ENCODE measurements at regions not wholly inside any gene's neighbourhood (a gene's known extent, or its start where the extent isn't known, plus 50 kb on each side); places are given as distances from the start of the nearest gene placed in this dataset.
A peak's percentile ranks its signal among the peaks of the same experiment; 100 is the strongest.

DNA sequence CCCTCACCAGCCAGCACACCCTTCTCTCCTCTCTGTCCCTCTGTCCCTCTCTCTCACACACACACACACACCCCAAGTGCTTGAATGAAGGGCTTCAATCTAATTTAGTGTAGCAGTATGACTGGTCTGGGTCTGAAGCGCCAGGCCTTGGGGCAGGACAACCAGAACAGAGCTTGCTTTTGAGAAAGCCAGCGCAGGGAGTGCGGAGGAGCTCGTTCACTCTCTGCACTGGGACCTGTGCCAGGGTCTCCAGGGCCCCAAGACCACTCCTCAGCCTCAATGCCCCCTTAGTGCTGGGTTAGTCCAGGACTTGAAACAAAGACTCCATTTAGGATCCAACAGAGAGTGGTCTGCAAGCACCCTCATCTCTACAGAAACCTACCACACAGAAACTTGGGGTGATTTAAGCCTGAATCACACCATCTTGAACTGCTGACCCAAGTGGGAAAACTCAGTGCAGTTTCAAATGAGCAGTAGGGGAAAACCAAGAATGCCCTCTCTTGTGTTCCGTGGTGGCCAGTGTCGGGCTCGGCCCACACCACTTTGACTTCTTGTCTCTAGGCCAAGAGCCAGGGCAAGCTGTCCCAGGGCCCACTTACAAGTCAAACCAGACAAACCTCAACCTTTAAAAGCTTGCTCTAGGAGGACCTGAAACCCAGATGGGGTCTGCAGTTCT lies 66.6 kb upstream of the WIPF1 start:
- DNase-seq (ENCODE audit: low read depth): peak; percentile 37
- TF ChIP-seq, protein P1, sequence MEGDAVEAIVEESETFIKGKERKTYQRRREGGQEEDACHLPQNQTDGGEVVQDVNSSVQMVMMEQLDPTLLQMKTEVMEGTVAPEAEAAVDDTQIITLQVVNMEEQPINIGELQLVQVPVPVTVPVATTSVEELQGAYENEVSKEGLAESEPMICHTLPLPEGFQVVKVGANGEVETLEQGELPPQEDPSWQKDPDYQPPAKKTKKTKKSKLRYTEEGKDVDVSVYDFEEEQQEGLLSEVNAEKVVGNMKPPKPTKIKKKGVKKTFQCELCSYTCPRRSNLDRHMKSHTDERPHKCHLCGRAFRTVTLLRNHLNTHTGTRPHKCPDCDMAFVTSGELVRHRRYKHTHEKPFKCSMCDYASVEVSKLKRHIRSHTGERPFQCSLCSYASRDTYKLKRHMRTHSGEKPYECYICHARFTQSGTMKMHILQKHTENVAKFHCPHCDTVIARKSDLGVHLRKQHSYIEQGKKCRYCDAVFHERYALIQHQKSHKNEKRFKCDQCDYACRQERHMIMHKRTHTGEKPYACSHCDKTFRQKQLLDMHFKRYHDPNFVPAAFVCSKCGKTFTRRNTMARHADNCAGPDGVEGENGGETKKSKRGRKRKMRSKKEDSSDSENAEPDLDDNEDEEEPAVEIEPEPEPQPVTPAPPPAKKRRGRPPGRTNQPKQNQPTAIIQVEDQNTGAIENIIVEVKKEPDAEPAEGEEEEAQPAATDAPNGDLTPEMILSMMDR (conservative IDR thresholded peaks at IDR 0.05; ENCODE audit: control insufficient read depth, insufficient read depth, low read depth, low read length): no peak

DNA sequence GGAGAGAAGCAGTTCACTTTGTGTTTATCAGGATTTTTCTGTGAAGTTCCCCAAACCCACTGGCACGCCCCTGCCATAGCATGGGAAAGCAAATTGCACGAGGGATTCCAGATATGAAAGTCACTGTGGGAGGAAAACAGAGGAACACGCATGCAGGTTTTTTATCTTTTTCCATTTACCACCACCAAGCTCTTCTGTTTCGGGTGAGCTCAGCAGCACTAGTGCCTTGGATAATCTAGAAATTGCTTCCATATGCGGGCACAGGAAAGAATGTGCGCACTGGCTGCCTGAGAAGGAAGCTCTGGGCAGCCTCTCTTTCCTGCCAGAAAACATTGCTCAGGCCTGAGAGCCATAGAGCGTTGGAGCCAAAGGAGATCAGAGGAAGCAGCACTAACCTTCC lies 65.9 kb upstream of the WIPF1 start:
- TF ChIP-seq, protein P1 (conservative IDR thresholded peaks at IDR 0.05; ENCODE audit: control insufficient read depth, insufficient read depth, low read depth, low read length): no peak
- no peak overlapping the region for H3K4me3 ChIP-seq (ENCODE audit: control insufficient read depth, low read depth, low read length)
- DNase-seq (ENCODE audit: low read depth): peak; percentile 92

More for the DNA sequence above, 66.6 kb upstream of the WIPF1 start:
- H3K4me3 ChIP-seq (ENCODE audit: control insufficient read depth, low read depth, low read length): no peak overlapping the region

DNA sequence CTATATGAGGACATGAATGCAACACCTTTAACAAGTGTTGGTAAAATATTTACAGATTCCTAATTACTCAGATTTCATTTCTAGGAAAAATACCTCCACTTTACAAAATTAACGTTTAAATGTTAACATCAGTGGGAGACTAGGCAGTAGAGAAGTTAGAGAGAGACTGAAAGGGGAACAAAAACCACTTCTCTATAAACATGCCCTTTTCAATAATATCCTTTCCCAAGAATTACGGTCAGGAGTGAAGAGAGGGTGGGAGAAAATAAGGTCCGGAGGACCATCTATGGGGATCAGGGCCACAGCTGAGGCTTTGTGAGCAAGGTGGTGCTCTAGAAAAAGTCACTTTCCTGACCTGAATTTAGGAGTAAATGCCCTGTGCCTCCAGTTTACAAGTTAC lies 65.3 kb upstream of the WIPF1 start:
- no peak for DNase-seq (ENCODE audit: low read depth)
- TF ChIP-seq, protein P1 (conservative IDR thresholded peaks at IDR 0.05; ENCODE audit: control insufficient read depth, insufficient read depth, low read depth, low read length): no peak

DNA sequence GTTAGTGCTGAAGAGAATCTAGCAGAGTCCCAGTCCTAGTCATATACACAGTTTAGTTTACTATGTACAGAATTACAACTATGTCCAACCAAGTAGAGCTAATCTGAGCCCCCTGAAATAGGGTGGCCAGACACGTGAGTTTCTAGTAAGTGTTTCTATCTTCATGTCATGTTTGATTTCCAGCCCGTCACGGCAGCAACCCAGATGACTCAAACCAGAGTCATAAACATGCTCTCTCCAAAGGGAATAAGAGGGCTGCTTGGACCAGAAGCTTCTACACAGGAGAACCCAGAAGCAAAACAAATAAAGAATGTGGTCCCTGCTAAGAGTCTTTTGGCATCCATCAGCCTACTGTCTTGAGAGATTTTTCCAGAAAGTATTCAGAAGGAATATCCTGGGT lies 64.9 kb upstream of the WIPF1 start:
- TF ChIP-seq, protein P1 (conservative IDR thresholded peaks at IDR 0.05; ENCODE audit: control insufficient read depth, insufficient read depth, low read depth, low read length): no peak
- DNase-seq (ENCODE audit: low read depth): peak; percentile 91
- no peak overlapping the region for H3K4me3 ChIP-seq (ENCODE audit: control insufficient read depth, low read depth, low read length)

More for the DNA sequence above, 65.3 kb upstream of the WIPF1 start:
- no peak overlapping the region for H3K4me3 ChIP-seq (ENCODE audit: control insufficient read depth, low read depth, low read length)

DNA sequence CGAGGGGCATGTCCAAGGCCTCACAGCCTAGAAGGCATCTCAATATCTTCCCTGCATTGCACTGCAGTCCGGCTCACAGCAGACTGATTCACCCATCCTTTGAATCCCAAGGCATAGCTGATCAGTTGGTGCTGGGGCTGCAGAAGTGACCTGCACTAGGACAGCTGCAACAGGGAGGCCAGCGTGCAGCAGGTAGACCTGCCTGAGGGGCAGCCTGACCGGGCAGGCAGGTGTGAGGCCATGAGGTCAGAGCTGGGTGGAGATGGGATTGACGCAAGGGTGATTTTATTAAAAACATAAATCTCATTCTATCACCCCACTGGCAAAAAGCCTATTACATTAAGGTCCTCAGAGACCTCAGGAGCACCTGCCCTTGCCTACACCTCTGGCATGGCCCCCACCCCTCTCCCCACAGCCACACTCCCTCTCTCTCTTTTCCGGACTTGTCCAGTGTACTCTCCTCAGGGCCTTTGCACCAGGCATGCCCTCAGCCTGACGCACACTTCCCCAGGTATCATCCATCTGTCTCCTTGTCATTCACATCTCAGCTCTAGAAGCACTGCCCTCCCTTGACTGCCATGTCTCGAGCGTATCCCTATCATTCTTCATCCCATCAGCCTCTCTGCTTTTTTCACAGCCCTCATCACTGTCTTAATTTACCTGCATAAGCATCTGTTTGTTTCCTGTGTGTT lies 63.5 kb upstream of the WIPF1 start:
- no peak for DNase-seq (ENCODE audit: low read depth)
- TF ChIP-seq, protein P1 (conservative IDR thresholded peaks at IDR 0.05; ENCODE audit: control insufficient read depth, insufficient read depth, low read depth, low read length): no peak
- H3K4me3 ChIP-seq (ENCODE audit: control insufficient read depth, low read depth, low read length): no peak overlapping the region

DNA sequence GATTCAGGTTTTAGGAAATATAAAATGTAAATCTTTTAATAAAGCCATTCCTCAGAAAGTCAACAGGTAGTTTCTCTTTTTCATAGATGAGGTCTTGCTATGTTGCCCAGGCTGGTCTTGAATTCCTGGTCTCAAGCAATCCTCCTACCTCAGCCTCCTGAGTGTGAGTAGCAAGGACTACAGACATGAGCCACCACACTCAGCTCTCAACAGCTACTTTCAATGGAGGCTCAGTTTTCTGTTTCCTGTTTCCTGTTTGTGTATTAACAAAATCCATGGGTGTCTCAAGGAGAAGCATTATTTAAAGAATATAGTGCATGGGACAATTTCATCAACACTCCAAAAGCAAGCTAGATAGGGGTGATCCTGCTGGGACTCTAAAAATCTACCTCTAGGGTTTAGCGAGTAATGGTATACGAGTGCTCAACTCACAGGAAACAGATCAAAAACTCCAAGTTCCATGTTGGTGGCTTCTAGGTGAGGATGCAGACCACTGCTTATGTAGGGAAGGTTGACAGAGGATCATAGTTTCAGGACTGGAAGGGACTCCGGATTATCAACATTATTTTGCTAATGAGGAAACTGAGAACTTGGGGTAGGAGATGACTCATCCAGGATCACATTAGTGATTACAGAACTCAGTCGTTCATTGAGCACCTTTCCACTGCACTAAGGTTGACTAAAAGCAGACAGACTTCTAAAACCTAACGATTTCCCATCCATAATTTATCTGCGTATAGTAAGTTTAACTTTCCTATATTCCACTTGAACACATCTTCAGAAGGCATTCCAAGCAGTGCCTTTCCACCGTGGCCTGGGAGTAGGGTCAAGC lies 61.7 kb upstream of the WIPF1 start:
- TF ChIP-seq, protein P1 (conservative IDR thresholded peaks at IDR 0.05; ENCODE audit: control insufficient read depth, insufficient read depth, low read depth, low read length): no peak
- H3K4me3 ChIP-seq (ENCODE audit: control insufficient read depth, low read depth, low read length): no peak overlapping the region
- no peak for DNase-seq (ENCODE audit: low read depth)

Data from fibroblast of mammary gland (primary cell).